NCI-H146 (cell line): ENCODE measurements at regions not wholly inside any gene's neighbourhood (a gene's known extent, or its start where the extent isn't known, plus 50 kb on each side); places are given as distances from the start of the nearest gene placed in this dataset.
"Not testable (repeated sequence)": the region's sequence is repeated elsewhere in the genome, so short reads cannot be mapped to it uniquely, and the experiment has no call there.

Experiments
- DNase-seq: peaks from one replicate; lab custom pipeline; 2025; lab: John Stamatoyannopoulos, UW

GRCh38 chr4:28092610-28093009, 1232.0 kb downstream of the STIM2 start:
- no peak for DNase-seq

DNA sequence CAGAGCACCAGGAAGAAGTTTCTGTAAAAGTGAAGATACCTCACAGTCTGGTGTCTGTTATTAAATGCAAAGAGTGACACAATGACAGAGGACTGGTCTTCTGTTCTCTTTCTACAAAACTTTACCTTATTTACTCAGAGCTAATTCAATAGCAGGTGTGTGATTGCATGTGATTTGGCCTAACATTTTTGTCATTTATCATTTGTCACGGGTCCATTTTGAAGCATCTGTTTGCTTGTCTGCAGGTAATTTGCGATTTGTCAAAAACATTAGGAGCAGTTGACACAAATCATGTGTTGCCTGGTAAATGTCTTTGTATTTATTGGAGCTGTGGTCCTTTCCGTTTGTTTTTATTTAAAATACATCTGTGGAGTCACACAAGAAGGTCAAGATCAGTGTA, 1232.4 kb downstream of the STIM2 start:
- peak; percentile 12 for DNase-seq

DNA sequence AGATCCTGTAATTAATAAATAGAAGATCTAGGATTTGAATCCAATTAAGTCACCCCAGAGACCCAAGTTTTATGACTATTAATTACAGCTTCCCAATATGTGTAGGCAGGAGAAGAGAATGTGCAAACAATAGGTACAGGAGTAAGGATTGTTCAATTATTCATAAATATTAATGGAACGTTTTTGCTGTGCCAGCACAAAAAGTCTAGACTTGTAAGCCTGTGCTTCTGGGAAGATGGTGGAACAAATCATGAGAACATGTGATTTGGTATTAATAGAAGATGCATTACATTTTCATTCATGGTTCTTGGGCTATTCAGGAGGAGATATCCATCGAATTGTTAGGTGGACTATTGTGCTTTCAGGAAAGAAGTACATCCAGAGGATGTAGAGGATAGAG, 1240.9 kb downstream of the STIM2 start:
- DNase-seq, result no peak

DNA sequence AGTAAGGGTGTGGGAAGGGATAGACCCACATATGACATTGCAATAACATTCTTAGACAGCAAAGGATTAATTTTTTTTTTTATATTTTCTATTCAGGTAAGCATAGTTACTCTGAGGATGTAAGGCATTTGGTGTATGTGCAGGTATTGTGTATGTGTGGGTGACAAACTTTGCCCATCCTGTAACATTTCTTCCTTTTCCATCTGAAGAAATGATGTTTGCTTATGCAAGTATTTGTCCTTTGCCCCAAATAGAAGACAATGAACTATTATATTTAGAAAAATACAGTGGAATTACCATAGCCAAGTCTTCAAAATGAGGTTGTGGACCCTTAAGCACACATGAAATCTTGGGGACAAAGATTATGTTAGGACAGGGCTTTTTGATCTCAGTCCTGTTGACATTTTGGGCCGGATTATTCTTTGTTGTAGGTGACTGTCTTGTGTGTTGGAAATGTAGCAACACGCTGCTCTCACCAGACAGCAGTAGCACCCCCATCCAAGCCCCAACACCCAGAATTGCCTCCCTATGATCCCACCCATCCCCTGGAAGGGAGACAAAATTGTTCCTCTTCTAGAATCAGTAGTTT, 1244.7 kb downstream of the STIM2 start:
- DNase-seq, result no peak

DNA sequence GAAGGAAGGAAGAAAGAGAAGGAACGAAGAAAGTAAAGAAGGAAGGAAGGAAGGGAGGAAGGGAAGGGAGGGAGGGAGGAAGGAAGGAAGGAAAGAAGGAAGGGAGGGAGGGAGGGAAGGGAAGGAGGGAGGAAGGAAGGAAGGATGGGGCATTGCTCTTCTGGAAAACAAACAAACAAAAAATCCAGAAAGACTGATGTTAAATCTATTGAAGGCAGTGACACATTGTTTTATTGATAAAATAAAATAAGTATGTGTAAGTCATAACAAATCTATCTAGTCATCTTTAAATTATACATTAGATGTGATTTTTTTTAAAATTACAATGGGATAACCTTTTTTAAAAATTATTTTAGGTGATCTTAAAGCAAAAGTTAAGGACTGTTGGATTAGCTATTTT, 1245.5 kb downstream of the STIM2 start:
- DNase-seq, result no peak

GRCh38 chr4:28109801-28110200, 1249.2 kb downstream of the STIM2 start:
- no peak for DNase-seq

- not testable (repeated sequence) for DNase-seq
Measured at GRCh38 chr4:28112691-28113335, 1252.2 kb downstream of the STIM2 start.

DNA sequence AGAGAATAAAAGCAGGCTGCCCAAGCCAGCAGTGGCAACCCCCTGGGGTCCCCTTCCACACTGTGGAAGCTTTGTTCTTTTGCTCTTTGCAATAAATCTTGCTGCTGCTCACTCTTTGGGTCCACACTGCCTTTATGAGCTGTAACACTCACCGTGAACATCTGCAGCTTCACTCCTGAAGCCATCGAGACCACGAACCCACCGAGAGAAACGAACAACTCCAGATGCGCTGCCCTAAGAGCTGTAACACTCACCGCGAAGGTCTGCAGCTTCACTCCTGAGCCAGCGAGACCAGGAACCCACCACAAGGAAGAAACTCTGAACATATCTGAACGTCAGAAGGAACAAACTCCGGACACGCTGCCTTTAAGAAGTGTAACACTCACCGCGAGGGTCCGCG, 1252.9 kb downstream of the STIM2 start:
- DNase-seq, result not testable (repeated sequence)

- DNase-seq, result peak; percentile 1
Measured at GRCh38 chr4:28116526-28117083, 1256.0 kb downstream of the STIM2 start.

- no peak for DNase-seq
Measured at GRCh38 chr4:28117084-28117682, 1256.5 kb downstream of the STIM2 start.

DNA sequence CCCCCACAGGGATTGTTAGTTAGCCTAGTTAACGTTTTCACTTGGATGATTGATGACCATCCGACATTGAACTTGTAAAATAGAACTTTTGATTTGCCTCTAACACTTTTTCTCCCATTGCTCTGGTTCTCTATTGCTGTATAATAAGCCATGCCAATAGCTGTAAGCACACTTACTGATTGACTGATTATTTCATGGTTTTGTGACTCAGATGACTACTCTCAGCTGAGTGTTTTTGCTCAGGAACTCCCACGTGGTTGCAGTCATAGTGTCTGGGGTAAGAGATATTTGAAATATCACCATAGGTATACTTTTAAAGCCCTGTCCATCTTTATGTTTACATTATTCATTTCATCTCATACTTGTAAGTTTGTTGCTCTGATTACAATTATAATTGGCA, 1285.5 kb downstream of the STIM2 start:
- no peak for DNase-seq

- no peak for DNase-seq
Measured at GRCh38 chr4:28148221-28148620, 1287.6 kb downstream of the STIM2 start.

GRCh38 chr4:28149762-28150161, 1289.1 kb downstream of the STIM2 start:
- no peak for DNase-seq

DNA sequence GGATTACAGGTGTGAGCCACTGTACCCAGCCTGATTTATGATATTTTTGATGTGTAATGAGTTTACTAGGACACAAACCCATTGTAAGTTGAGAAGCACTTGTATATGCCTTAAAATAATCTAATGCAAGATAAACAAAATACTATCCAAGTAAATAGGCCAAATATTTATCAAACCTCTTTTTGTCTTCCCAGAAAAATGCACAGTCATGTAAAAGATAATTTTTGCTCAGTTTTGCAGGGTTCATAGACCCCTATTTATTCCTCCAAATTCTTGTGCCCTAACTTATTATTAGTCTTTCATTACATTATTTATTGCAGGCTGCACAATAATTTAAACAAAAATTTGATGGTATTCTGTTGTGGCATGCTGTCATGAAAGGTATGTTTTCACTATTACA, 1290.7 kb downstream of the STIM2 start:
- DNase-seq, result no peak

DNA sequence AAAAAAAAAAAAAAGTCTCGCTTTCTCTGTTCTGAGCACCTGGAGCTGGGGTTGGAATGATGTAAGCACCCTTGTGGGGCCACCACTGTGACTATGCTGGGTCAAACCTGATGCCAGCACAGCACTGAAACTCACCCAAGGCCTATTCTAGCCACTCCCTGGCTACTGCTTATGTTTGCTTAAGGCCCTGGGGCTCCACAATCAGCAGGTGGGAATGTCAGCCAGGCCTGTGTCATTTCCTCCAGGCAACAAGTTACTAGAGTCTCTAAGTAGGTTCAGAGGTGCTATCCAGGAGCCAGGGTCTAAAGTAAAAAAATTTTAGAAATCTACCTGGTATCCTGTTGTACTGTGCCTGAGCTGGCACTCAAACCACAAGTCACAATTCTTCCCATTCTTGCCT, 1306.8 kb downstream of the STIM2 start:
- no peak for DNase-seq

DNA sequence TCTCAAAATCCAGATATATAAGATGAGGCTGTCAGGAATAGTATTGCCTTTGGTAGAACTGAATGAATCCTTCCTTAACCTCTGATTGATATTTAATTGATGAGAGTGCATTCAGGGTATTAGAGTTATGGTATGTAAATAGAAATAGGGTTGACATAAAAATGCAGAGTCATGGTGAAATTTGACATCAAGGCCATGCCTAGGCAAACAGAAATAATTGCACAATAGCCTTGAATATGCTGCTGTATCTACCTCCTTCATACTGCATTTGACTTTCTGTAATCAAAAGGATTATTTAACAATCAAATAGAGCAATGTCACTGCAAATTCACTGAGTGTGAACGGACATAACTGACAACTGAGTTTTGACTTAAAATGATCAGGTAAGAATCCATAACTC, 1316.3 kb downstream of the STIM2 start:
- DNase-seq, result no peak

DNA sequence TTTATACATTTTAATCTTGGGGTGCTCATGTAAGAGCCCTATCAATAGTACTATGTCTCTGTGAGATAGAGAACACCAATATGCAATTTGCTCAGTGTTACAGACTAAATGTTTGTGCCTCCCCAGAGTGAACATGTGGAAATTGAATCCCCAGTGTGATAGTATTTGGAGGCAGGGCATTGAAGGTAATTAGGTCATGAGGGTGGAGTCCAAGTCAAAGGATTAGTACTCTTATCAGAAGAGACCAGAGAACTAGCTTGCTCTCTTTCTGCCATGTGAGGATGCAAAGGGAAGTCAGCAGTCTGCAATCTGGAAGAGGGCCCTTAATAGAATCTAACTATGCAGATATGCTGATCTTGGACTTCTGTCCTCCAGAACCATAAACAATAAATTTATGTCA, 1317.0 kb downstream of the STIM2 start:
- no peak for DNase-seq

GRCh38 chr4:28179126-28179525, 1318.5 kb downstream of the STIM2 start:
- no peak for DNase-seq

DNA sequence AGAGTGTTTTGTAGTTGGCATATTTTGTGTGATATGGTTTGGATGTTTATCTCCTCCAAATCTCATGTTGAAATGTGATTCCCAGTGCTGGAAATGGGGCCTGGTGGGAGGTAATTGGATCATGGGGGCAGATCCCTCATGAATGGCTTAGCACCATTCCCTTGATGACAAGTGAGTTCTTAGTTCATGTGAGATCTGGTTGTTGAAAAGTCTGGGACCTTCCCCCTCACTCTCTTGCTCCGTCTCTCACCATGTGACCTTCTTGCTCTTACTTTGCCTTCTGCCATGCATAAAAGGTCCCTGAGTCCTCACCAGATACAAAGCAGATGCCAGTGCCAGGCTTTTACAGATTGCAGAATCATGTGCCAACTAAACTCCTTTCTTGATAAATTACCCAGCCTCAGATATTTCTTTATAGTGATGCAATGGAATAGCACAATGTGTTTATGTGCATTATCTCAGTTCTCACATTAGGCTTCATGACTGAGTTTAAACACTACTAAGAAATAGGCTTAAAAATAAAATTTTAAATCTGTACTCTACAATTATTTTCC, 1348.8 kb downstream of the STIM2 start:
- no peak for DNase-seq

- DNase-seq, result no peak
Measured at GRCh38 chr4:28211676-28212470, 1351.2 kb downstream of the STIM2 start.

- no peak for DNase-seq
Measured at GRCh38 chr4:28221536-28221935, 1360.9 kb downstream of the STIM2 start.

DNA sequence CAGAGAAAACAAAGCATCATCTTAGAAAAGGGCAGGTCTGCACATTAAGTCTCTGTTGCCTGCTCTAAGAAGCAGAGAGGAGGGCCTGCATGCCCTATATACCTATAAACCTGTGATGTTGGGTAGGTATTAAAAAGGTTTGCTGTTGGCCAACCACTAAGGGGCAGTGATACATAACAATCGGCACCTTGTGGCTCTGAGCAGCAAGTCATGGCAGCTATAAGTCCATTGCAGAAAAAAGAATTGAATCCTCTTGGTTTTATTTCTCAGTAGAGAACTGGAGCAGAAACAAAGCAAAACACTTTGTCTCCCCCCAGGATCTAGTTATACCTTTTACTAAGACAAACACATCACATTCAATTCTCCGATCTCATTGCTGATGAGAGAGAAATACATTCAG, 1364.4 kb downstream of the STIM2 start:
- DNase-seq, result peak; percentile 3
